GM18498 (cell line): ENCODE measurements at regions not wholly inside any gene's neighbourhood (a gene's known extent, or its start where the extent isn't known, plus 50 kb on each side); places are given as distances from the start of the nearest gene placed in this dataset.

ENCODE experiments used
- ATAC-seq: cut with Tn5 transposase; IDR thresholded peaks from one replicate; pipeline ENCODE4 v1.9.1; 2021; ENCODE audit warnings: mild to moderate bottlenecking, moderate library complexity; ENCODE audit not compliant: unreplicated experiment

DNA sequence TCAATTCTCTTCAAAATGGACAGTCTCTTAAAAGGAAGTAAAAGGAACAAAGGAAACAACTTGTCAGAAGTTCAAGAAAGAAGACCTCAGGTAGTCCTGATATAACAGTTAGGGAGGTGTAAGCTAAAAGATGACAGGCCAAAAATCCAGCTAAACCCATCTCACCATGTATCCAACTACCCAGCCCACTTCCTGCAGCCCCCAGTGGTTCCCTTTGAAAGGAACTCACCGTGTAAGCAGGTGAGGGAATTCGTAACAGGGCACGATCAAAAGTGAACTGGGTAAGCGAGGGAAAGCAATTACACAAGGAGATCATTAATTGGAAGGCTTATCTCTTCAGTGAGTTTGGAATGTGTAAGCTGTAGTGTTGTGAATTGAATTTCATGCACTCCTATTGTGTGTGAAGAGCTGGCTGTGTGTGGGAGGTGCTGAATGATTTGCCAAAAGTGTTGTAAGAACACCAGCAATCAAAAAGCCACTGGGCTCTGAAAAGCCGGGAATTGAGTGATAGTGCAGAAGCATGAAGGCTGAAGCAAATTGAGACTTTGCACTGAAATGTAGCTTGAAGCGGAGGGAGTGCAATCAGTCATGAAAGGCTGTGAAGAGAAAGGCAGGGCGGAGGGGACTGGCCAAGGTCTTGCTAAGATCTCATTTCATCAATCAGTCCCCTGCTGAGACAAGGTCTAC lies 914.2 kb upstream of the LCORL start:
- no peak for ATAC-seq

DNA sequence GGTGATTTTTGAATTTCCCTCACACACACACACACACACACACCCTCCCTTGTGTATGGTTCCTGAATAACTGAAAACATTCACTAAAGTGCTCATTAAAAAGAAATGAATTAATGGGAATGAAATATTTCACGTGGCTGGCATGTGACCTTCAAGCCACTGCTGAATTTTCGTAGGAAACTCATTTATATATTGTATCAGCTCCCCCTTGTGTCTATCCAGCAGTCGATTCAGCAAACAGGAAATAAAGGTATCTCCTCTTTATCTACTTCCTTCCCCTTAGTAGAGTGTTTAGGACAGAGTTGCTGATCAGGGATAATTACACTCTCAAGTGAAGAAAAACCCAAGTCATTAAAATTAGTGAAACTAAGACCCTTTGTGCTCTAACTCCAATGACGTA lies 912.6 kb upstream of the LCORL start:
- no peak for ATAC-seq

DNA sequence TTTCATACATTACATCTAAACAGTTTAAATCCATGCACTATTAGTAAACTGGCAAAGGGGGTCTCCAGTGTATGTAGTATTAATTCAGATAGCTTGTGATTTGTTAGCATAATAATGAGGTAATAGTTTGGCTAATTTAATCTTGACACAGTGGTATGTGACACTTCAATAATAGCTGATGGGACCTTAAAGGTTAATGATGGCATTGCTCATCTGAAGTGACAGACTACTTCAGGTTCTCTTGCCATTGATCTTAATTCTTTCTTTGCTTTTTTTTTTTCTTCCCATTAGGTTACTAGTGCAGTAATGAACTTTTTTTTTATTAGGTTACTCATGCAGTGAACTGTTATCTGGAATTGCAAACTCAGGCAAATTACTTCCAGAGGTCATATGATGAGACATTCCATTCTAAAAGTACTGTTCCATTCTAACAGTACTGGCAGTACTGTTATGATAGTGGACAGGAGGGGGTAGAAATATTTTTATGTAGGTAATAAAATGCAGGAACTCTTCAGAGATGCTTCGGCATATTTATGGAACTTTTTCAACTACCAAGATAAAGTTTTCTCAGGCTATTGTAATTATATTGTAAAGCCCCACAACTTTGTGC lies 911.3 kb upstream of the LCORL start:
- no peak for ATAC-seq

DNA sequence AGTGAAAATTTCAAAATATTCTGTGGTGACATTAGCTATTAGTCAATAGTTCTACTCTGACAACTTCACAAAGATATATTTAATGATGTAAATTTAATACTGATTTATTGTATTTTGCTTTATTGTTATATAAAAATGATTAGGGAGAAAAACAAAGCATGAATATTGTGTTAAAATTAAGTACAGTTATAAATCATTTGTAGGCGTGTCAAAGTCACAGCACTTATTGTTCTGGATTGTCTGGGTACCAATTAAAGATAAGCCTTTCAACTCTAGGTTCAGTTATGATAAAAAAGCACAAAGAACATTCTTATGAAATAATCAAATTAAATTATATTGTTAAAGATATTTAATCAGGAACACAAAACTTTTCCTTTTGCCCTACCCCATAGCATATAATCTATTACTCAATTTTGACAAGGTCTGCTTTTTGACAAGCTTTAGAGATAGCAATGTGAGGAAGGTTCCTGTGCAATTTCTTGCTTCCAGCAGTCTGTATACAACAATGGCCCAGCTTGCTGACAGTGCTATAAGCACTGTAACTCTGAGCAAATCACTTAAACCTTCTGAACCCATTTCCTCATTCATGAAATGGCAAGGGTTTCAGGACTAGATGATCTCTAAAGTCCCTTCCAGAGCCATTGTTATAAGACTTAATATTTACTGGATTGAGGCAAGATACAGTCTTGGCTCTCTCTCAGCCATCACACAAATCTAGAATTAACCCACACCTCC lies 910.3 kb upstream of the LCORL start:
- ATAC-seq, result no peak

DNA sequence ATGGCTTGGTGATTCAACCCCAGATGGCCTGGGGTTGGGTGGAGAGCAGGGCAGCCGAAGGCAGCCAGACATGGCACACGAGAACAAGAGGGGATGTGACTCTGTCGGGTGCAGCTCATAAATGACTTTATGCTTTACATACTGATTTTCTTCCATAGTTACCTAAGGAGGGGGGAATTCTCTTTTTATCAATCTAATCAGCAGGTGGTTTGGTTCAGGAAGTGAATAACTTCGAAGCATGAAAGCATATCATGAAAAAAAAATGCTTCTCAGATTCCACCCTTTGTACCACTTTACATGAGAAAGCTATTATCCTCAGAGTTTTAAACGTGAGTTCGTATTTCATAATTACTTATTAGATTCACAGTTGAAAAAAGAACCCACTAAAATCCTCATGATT lies 908.9 kb upstream of the LCORL start:
- ATAC-seq, result no peak

DNA sequence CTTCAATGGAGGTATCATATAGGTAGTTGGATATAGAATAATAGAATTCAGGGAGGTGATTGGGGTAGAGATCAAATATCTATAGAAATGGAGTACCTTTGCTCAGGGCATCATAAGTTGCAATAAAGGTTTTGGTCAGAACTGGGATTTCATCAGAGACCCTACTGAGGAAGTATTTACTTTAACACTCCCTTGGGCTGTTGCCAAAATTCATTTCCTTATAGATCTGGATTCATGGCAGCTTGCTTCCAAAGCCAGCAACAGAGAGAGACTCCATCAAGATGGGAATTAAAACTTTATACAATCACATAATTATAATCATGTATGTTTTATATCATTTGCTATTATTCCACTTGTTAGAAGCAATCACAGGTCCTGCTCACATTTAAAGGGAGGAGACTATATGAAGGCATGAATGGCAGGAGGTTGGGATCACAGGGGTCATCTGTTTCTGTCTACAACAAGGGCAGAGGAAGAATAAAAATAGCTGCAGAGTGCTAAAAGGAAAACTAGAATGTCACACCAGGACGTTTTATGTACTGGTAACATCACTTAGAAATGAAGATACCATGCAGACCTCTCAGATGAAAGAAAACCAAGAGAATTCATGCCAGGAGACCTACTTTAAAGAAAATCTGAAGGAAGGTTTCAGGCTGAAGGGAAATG lies 902.1 kb upstream of the LCORL start:
- no peak for ATAC-seq

DNA sequence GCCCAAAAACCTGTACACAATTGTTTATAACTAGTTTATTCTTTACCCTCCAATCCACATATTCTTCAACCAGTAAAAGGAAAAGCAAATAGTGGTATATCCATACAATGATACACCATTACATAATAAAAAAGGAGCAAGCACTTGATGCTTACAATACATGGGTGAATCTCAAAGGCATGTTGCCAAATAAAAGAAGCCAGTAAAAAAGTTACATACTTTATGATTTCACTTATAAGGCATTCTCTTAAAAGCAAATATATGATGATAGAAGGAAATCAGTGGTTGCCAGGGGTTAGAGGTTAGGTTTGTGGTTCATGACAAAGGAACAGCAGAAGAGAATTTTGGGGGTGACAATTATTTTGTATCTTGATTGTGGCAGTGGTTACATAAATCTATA lies 896.1 kb upstream of the LCORL start:
- no peak for ATAC-seq

DNA sequence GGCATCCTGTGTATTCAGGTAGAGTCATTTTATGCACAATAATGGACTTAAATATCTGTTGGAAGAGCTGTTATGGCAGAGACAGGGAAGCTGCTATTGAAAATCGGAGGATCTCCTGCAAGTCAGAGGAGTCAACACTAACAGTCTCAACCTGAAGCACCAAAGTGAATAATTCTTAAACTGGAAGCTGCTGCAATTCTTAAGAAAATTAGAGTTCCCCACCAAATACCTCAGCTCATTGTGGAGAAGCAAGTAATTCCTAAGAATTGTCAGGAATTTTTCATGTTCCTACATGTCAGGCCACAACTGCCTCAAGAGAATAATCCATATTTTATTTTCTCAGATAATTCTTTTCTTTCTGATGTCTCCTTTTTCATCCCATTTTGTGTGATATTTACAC lies 892.6 kb upstream of the LCORL start:
- ATAC-seq, result no peak

DNA sequence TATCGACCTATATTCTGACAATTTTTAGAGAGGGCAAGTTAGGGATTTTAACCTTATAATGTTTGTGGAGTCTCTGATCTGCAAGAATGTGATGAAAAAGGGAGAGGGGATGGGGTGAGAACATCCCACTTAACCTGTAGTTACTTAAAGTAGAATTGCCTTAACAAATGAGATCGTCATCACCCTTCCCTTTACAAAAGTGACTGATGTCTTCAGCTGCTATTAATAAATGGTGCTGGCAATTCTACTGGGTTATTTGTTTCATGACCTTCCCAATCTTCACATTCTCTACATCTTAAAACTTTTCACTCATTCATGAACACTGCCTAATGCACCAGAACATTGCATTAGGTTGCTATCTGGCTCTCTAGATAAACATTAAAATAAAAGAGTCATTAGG lies 873.4 kb upstream of the LCORL start:
- no peak for ATAC-seq

DNA sequence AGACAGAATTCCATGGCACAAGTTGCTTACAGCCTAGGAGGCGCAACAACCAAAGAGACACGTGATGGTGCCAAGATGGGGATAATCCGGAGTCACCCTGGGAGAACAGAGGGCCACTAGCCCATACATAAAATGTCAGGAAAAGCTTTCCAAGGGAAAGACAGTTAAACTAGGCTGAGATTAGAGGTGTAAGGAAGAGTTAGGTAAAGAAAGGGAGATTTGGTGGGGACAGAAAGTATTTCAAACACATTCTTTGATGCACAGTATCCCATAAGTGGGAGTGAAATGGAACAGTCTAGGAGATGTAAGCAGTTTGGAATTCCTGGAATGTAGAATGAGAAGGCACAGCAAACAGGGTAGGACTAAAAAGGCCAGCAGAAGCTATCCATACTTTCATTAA lies 860.9 kb upstream of the LCORL start:
- no peak for ATAC-seq

DNA sequence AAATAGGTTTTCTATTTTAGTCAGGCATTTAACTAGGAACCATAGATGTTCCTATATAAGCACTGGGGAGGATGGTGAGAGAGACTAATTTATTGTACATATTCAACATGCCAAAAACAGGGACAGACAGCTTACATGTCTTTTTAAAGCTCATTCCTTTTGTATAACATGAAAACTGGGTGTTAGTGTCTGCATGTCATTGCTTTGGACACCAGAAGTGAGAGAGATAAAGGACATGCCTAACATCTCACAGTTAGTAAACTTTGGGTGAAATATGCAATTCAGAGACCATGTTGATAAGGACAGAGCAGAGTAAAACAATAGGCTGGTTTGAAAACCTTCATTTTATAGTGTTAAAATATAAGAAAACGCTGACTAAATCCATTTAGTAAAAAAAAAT lies 860.0 kb upstream of the LCORL start:
- no peak for ATAC-seq

DNA sequence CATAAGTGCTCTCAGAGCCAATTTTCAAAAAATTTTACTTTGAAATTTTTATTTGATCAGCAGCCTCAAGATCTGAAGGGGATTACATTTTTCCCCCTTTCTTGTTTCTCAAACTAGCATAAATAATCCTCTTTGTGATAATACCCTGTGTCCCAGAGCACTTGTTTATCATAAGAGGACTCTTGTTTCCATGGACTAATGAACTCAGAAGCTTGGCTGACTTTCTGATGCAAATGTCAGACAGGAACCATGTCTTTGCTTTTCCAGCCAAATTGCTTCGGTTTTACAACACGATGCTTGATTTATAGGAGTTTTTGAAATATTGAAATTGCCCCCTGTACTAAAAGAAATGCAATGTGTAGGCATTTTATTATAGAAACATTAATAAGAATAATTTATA lies 859.3 kb upstream of the LCORL start:
- no peak for ATAC-seq

DNA sequence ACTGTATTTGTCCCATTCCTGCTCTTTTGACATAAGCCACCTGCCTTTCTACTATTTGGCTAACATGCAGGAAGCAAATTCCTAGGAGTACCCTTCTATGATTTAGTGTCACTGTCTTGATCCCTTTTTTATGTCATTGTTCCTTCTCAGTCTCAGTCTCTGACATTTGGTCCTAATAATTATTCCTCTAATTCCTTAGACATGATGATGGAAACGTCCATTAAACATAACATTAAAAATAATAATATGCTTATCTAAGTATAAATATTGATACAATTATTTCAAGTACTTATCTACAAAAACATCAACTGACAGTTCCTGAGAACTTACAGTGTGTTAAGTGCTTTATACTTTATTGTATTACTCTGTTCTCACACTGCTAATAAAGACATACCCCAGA lies 857.0 kb upstream of the LCORL start:
- no peak for ATAC-seq

DNA sequence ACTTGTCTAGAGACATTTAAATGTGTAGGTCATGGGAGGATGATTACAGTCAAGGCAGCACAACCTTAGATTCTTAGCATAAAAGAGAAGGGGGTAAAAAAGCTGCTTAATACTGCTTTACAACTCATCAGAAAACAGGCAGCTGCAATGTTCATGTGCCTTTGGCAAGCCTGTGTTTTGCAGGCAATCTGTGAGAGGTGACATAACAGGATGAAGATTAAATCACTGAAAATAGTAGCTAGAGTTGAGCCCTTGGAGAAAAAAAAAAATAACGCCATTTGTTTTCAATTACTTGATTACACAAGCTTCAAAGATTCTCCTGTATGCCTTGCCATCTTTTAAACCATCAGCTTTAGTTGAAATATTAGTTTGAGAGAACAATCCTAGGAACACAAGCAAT lies 847.6 kb upstream of the LCORL start:
- no peak for ATAC-seq

DNA sequence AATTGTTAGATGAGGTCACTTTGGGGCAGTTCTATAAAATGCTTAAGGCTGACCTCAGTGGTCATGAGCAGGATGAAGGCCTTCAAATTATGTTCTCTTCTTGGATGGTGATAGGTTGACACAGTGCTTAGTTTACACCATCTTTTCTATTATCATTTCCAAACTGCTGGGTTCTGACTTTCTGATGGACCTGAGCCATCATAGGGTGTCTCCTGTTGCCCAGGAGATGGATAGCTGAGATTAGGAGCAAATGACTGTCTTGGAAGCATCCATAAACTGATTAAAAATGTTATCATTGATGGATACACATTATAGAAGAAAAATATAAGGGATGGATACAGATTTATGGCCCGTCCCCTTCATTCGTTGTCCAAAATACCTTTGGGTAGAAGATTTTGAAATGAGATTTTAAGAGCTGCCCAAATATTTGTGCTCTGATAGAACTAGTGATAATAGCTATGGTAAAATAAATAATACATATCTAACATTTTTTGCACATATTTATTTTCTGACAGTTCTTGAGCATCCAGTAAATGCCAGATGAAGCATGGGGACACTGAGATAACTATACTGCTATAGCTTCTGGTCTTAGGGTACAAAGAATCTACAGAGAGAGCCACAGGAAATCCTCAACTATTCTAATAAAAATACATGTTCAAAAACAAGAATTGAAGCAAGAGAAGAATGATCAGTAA lies 839.4 kb upstream of the LCORL start:
- ATAC-seq, result no peak

DNA sequence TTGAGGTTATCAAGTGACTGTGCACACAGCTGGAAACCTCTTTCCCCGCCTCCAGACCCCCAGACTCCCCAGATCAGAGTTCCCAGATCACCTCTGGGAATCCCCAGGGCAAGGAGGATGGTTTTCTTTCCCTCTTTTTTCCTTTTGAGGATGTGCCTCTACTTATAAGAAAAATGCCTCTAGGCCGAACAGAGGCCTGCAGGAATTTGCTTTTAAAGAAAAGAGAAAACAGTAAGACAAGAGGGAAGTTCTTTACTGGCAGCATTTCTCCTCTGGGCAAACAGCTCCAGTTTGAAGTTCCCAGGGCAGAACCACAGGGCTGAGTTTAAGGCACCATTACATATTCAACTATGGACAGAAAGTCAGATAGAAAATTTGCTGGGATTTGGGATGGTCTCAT lies 837.9 kb upstream of the LCORL start:
- ATAC-seq, result no peak

DNA sequence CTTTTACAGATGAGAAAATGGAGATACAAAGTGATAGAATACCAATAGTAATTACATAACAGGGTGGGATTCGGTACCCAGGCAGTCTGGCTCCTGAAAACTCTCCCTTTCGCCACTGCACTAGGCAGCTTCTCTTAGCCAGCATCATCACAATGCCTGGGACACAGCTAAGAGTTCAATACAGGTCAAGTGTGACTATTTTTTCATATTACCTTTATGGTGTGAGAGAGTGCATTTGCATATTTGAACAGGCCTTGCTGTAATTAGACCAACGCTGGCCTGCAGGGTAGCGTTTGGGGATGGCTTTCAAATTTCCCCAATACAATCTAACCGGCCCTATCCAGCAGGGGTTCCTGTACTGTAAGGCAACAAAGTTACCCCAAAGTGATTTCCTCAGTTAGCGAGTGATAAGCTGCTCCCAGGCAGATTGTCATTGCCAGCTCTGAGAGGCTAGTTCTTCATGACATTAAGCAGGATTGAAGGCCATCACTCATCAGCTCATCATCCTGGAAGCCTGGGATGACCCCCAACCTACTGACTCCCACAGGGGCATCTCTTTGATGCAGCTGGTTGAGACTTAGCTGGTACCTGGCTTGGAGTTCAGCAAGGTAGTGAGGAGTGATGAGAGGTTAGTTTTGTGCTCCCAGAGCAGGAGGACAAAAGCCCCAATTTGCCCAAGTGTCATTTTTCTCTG lies 836.8 kb upstream of the LCORL start:
- ATAC-seq, result no peak

DNA sequence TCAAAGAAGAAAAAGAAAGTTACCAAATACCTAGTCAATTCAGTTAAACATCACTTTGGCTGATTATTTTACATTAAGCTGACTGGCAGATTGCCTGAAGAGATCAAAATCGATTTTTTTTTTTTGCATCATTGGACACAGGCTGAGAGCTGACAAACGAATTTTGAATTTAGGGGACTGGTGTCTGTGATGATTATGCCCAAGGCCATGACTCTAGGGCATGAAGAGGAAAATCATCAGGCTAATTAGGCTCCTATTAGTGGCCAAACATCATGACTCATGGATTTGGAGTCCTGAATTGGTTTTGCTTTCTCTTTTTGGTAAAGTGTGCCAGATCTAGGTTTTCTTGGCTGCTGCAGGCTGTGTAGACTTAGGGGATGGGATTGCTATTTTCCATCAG lies 829.3 kb upstream of the LCORL start:
- no peak for ATAC-seq

DNA sequence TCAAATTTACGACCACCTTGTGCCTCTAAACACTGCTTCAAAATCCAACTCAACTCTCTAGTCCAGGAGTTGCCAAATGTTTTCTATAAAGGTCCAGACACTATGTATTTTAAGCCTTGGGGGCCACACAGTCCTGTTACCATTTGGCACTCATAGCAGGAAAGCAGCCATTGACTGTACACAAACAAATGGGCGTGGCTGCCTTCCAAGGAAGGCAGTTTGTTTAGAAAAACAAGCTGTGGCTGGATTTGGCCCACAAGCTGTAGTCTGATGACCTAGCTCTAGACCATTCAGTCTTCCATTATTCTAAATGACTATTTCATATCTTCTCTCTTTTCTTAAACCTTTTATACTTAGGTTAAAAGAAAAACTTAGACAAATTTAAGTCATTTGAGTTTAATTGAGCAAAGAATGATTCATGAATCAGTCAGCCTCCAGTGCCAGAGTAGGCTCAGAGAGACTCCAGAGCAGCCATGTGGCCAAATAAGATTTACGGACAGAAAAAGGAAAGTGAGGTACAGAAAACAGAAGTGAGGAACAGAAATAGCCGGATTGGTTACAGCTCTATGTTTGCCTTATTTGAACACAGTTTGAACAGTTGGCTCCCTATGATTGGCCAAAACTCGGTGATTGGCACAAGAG lies 825.8 kb upstream of the LCORL start:
- ATAC-seq, result no peak

DNA sequence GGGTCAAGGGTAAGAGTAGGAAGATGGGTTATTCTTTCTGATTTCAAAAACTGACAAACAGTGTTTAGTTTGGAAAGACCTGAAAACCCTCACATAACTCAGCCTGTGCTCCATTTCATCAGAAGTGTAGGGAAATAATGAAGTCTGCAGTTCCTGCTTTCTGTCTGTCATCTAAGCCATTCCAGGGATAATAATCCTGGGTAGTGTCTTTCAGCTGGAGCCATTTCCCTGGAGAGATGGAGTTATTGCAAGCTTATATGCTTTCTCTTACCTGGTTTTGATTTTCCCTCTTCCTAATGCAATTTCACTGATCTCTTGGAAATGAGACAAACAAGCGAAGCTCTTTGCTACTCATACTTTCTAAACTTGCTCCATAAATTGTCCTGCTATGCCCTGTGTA lies 824.8 kb upstream of the LCORL start:
- no peak for ATAC-seq
